Middle frontal gyrus (tissue), 1 donor: ENCODE measurements at regions not wholly inside any gene's neighbourhood (a gene's known extent, or its start where the extent isn't known, plus 50 kb on each side); places are given as distances from the start of the nearest gene placed in this dataset.

ENCODE experiments used
- DNase-seq: peaks from one replicate; pipeline ENCODE4 v3.0.0-alpha.2; 2015; ENCODE audit warnings: low spot score; ENCODE audit errors: extremely low spot score

- peak; percentile 16 for DNase-seq
These were observed 120.5 kb upstream of the NCOR2 start for GRCh38 chr12:124687917-124688316.

- DNase-seq, result no peak
These were observed 119.9 kb upstream of the NCOR2 start for GRCh38 chr12:124687174-124687902.

- DNase-seq, result no peak
These were observed 119.2 kb upstream of the NCOR2 start for GRCh38 chr12:124686370-124687173.

GRCh38 chr12:124685689-124686369, 118.4 kb upstream of the NCOR2 start:
- no peak for DNase-seq

GRCh38 chr12:124684971-124685688, 117.7 kb upstream of the NCOR2 start:
- DNase-seq, result peak; percentile 46

GRCh38 chr12:124684496-124684895, 117.1 kb upstream of the NCOR2 start:
- DNase-seq, result no peak

GRCh38 chr12:124683152-124684124, 116.0 kb upstream of the NCOR2 start:
- no peak for DNase-seq

GRCh38 chr12:124682425-124683151, 115.2 kb upstream of the NCOR2 start:
- no peak for DNase-seq

GRCh38 chr12:124681779-124682391, 114.5 kb upstream of the NCOR2 start:
- DNase-seq, result no peak

GRCh38 chr12:124680863-124681778, 113.7 kb upstream of the NCOR2 start:
- DNase-seq, result no peak

GRCh38 chr12:124679533-124680371, 112.3 kb upstream of the NCOR2 start:
- DNase-seq, result no peak

GRCh38 chr12:124679047-124679446, 111.6 kb upstream of the NCOR2 start:
- DNase-seq, result no peak

GRCh38 chr12:124678421-124678893, 111.0 kb upstream of the NCOR2 start:
- no peak for DNase-seq

GRCh38 chr12:124677552-124678356, 110.3 kb upstream of the NCOR2 start:
- DNase-seq, result no peak

- DNase-seq, result no peak
These were observed 109.5 kb upstream of the NCOR2 start for GRCh38 chr12:124676714-124677462.
